GM23338 (cell line): ENCODE measurements at regions not wholly inside any gene's neighbourhood (a gene's known extent, or its start where the extent isn't known, plus 50 kb on each side); places are given as distances from the start of the nearest gene placed in this dataset.
A peak's percentile ranks its signal among the peaks of the same experiment; 100 is the strongest.

Source experiments
- ATAC-seq: fragments of 200-7000 bp; cut with Tn5 transposase; 3 replicates; pipeline ENCODE4 v1.9.1; 2020
- DNase-seq: peaks from one replicate; pipeline ENCODE4 v3.0.0-alpha.2; 2015; ENCODE audit warnings: low spot score
- H2AFZ ChIP-seq: fragments of 200-600 bp; sonication (generic); 2 replicates; pipeline ENCODE4 v1.8.0; 2016; ENCODE audit warnings: antibody characterized with exemption, mild to moderate bottlenecking, moderate library complexity
- H3F3A ChIP-seq: fragments of 200-600 bp; sonication (generic); replicated peaks from 2 replicates; pipeline ENCODE4 v1.8.0; 2017; ENCODE audit warnings: antibody characterized with exemption, mixed run types, low read depth
- H3K27ac ChIP-seq: fragments of 200-600 bp; sonication (generic); 2 replicates; pipeline ENCODE4 v1.6.1; 2016; ENCODE audit warnings: low read depth
- H3K27me3 ChIP-seq: fragments of 200-600 bp; sonication (generic); 2 replicates; pipeline ENCODE4 v1.8.0; 2016; ENCODE audit warnings: mild to moderate bottlenecking, mixed run types, moderate library complexity; ENCODE audit not compliant: insufficient read depth
- H3K36me3 ChIP-seq: fragments of 200-600 bp; sonication (generic); 2 replicates; pipeline ENCODE4 v1.8.0; 2016; ENCODE audit warnings: mild to moderate bottlenecking; ENCODE audit not compliant: insufficient read depth
- H3K4me1 ChIP-seq: fragments of 200-600 bp; sonication (generic); 2 replicates; pipeline ENCODE4 v1.8.0; 2016; ENCODE audit warnings: mild to moderate bottlenecking, moderate library complexity; ENCODE audit not compliant: insufficient read depth
- H3K4me2 ChIP-seq: fragments of 200-600 bp; sonication (generic); 2 replicates; pipeline ENCODE4 v1.7.1; 2017; ENCODE audit warnings: mixed run types
- H3K4me3 ChIP-seq: fragments of 200-600 bp; sonication (generic); 2 replicates; pipeline ENCODE4 v1.6.1; 2016; ENCODE audit warnings: mixed run types
- H3K79me2 ChIP-seq: fragments of 200-600 bp; sonication (generic); replicated peaks from 2 replicates; pipeline ENCODE4 v1.8.0; 2017; ENCODE audit warnings: mild to moderate bottlenecking; ENCODE audit not compliant: insufficient read depth
- H3K9me2 ChIP-seq: fragments of 200-600 bp; sonication (generic); 2 replicates; pipeline ENCODE4 v1.8.0; 2017; ENCODE audit not compliant: insufficient read depth
- H4K20me1 ChIP-seq: fragments of 200-600 bp; sonication (generic); replicated peaks from 2 replicates; pipeline ENCODE4 v1.8.0; 2017; ENCODE audit warnings: mild to moderate bottlenecking; ENCODE audit not compliant: insufficient read depth
- H3K27ac Mint-ChIP-seq: 2 replicates; pipeline ENCODE4 v1.8.0; 2020; ENCODE audit warnings: inconsistent platforms, mild to moderate bottlenecking, moderate library complexity, mixed read lengths
- H3K27me3 Mint-ChIP-seq: 3 replicates; pipeline ENCODE4 v1.8.0; 2022; ENCODE audit warnings: low read depth, mild to moderate bottlenecking, moderate library complexity, mixed read lengths, inconsistent platforms; ENCODE audit not compliant: insufficient read depth, poor library complexity
- H3K36me3 Mint-ChIP-seq: 3 replicates; pipeline ENCODE4 v1.8.0; 2021; ENCODE audit warnings: low read depth, mild to moderate bottlenecking, inconsistent platforms, moderate library complexity, mixed read lengths
- H3K4me1 Mint-ChIP-seq: 3 replicates; pipeline ENCODE4 v1.8.0; 2020; ENCODE audit warnings: mild to moderate bottlenecking, inconsistent platforms, mixed read lengths
- H3K4me3 Mint-ChIP-seq: 3 replicates; pipeline ENCODE4 v1.8.0; 2021; ENCODE audit warnings: moderate library complexity, mild to moderate bottlenecking, inconsistent platforms, mixed read lengths
- H3K9me3 Mint-ChIP-seq: 3 replicates; pipeline ENCODE4 v1.8.0; 2020; ENCODE audit warnings: moderate library complexity, mild to moderate bottlenecking, inconsistent platforms, mixed read lengths
- CREB1 ChIP-seq: fragments of 250-450 bp; sonication (Bioruptor Pico); IDR thresholded peaks from 2 replicates; pipeline ENCODE4 v1.5.0; 2020; ENCODE audit warnings: low read depth, mild to moderate bottlenecking, moderate library complexity
- CTCF ChIP-seq, 2 experiments: fragments of 200-600 bp in 1 of 2; sonication (generic) in 1 of 2; conservative IDR thresholded peaks; 2 replicates each; pipeline versions ENCODE4 v1.5.1 to v1.6.1; 2016 to 2017; ENCODE audit warnings: antibody characterized with exemption in 2 of 2, low read depth in 2 of 2, mild to moderate bottlenecking in 2 of 2, moderate library complexity in 1 of 2
- EZH2 ChIP-seq: fragments of 200-600 bp; sonication (generic); IDR thresholded peaks from one replicate; pipeline ENCODE4 v1.8.0; 2017; ENCODE audit warnings: antibody characterized with exemption, mild to moderate bottlenecking, low read depth; ENCODE audit not compliant: unreplicated experiment
- EZH2phosphoT487 ChIP-seq: fragments of 200-600 bp; sonication (generic); IDR thresholded peaks from one replicate; pipeline ENCODE4 v1.8.1; 2018; ENCODE audit warnings: antibody characterized with exemption; ENCODE audit not compliant: unreplicated experiment
- JUNB ChIP-seq: IDR thresholded peaks from one replicate; pipeline ENCODE4 v1.6.1; 2016; ENCODE audit warnings: antibody characterized with exemption; ENCODE audit not compliant: unreplicated experiment
- NANOG ChIP-seq: IDR thresholded peaks from 2 replicates; pipeline ENCODE4 v1.6.1; 2016; ENCODE audit warnings: antibody characterized with exemption, borderline replicate concordance
- POLR2AphosphoS5 ChIP-seq: IDR thresholded peaks from 2 replicates; pipeline ENCODE4 v1.6.1; 2016; ENCODE audit warnings: antibody characterized with exemption, low read depth
- REST ChIP-seq: IDR thresholded peaks from one replicate; pipeline ENCODE4 v1.6.1; 2018; ENCODE audit warnings: antibody characterized with exemption; ENCODE audit not compliant: unreplicated experiment
- ZNF114 ChIP-seq: fragments of 250-450 bp; sonication (Bioruptor Pico); IDR thresholded peaks from 2 replicates; pipeline ENCODE4 v1.5.0; 2020; ENCODE audit warnings: mild to moderate bottlenecking, moderate library complexity
- ZNF331 ChIP-seq: fragments of 250-450 bp; sonication (Bioruptor Pico); IDR thresholded peaks from 2 replicates; pipeline ENCODE4 v1.5.0; 2020; ENCODE audit warnings: low read depth, mild to moderate bottlenecking, moderate library complexity
- TF ChIP-seq, protein P1 (sequence below): IDR thresholded peaks from 2 replicates; pipeline ENCODE4 v1.6.1; 2016; ENCODE audit warnings: antibody characterized with exemption

- TF ChIP-seq CREB1, result no peak
- no peak for TF ChIP-seq ZNF114
- no peak for TF ChIP-seq CTCF (conservative IDR thresholded peaks at IDR 0.05; ENCODE audit: low read depth in 2 of 2)
- TF ChIP-seq, protein P1, sequence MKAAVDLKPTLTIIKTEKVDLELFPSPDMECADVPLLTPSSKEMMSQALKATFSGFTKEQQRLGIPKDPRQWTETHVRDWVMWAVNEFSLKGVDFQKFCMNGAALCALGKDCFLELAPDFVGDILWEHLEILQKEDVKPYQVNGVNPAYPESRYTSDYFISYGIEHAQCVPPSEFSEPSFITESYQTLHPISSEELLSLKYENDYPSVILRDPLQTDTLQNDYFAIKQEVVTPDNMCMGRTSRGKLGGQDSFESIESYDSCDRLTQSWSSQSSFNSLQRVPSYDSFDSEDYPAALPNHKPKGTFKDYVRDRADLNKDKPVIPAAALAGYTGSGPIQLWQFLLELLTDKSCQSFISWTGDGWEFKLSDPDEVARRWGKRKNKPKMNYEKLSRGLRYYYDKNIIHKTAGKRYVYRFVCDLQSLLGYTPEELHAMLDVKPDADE, result no peak
Observed at GRCh38 chr3:102140116-102140515, 290.8 kb downstream of the NFKBIZ start (continued).

DNA sequence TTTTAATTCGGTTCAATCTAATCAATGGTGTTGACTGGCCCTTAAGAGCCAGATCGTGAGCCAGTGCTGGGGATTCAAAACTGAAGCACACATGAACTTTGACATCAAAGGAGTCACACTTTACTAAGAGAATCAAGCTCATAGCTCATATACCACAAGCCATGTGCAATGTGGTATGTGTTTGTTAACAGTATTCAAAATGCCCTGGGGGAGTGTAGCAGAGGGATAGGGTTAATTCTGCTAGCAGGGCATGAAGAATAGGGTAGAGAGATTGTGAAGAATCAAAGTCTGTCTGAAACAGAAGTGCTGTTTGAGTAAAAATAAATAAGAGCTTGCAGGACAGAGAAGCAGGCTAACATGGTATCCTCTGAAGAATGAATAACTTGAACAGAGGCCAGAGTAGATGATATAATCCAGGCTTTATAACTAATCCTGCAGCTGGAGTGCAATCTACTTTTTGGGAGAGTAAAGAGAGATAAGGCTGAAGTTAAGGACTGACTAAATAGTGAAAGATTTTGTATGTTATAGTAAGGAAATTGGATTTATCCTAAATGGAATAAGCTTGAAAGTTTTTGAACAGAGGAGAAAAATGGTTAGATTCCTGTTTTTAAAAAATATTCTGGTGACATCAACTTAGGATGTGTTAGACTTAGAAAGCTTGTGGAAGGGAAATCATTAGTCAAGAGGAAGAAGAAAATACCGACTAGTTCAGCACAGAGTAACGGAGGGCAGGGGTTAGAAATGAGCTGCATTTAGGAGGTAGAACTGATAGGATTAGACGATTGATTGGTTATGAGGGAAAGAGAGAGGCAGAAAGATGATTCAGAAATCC is 292.0 kb downstream of the NFKBIZ start:
- no peaks in the 10 kb centered on the region for H3K4me1 ChIP-seq
- no peaks in the 10 kb centered on the region for H3K36me3 Mint-ChIP-seq
- H3K27me3 Mint-ChIP-seq, result peaks cover 1% of the 10 kb centered on the region
- H3F3A ChIP-seq, result no peaks in the 10 kb centered on the region
- no peak overlapping the region for H3K4me2 ChIP-seq
- H3K9me3 Mint-ChIP-seq, result no peaks in the 10 kb centered on the region
- 0 out of 2 replicates have a peak overlapping the region, but pooled peaks have one; percentile 32 for H3K27ac Mint-ChIP-seq
- no peaks in the 10 kb centered on the region for H3K36me3 ChIP-seq
- H3K4me1 Mint-ChIP-seq, result no peaks in the 10 kb centered on the region
- H4K20me1 ChIP-seq, result no peaks in the 10 kb centered on the region
- no peaks in the 10 kb centered on the region for H3K79me2 ChIP-seq
- H3K4me3 ChIP-seq, result no peak overlapping the region
- no peaks in the 10 kb centered on the region for H3K27me3 ChIP-seq
- H2AFZ ChIP-seq, result peak overlapping the region; percentile 16; the same call in 1 of the 2 replicates
- H3K27ac ChIP-seq, result no peak overlapping the region
- H3K4me3 Mint-ChIP-seq, result no peak overlapping the region
- DNase-seq (no peak), ATAC-seq (no peak)
- no peaks in the 10 kb centered on the region for H3K9me2 ChIP-seq
- TF ChIP-seq NANOG, result no peak
- no peak for TF ChIP-seq POLR2AphosphoS5
- no peak for TF ChIP-seq EZH2
- no peak for TF ChIP-seq EZH2phosphoT487
- TF ChIP-seq CREB1, result no peak
- TF ChIP-seq JUNB, result no peak
- TF ChIP-seq ZNF331 (CRISPR knock-in tag), result no peak
- no peak for TF ChIP-seq REST
- TF ChIP-seq, protein P1, result no peak
- no peak for TF ChIP-seq CTCF (conservative IDR thresholded peaks at IDR 0.05; ENCODE audit: low read depth in 2 of 2)
